Astrocyte (in vitro differentiated cells and primary cell): ENCODE measurements at regions not wholly inside any gene's neighbourhood (a gene's known extent, or its start where the extent isn't known, plus 50 kb on each side); places are given as distances from the start of the nearest gene placed in this dataset.

Experiments
- DNase-seq: peaks from one replicate; pipeline ENCODE4 v3.0.0-alpha.2; 2010; ENCODE audit warnings: low read depth
- FAIRE-seq: peaks from 2 replicates; lab custom pipeline; 2011; peaks lifted over from hg19 to GRCh38; lab: Jason Lieb, UNC
- H2AFZ ChIP-seq: 2 replicates; pipeline ENCODE4 v1.6.0; 2012; ENCODE audit warnings: low read depth, low read length, inconsistent platforms
- H3K27ac ChIP-seq: 2 replicates; pipeline ENCODE4 v1.5.1; 2011; ENCODE audit warnings: low read depth, low read length, inconsistent platforms
- H3K27me3 ChIP-seq: 2 replicates; pipeline ENCODE4 v1.6.0; 2011; ENCODE audit warnings: low read length, inconsistent platforms; ENCODE audit not compliant: insufficient read depth
- H3K36me3 ChIP-seq: 2 replicates; pipeline ENCODE4 v1.5.1; 2011; ENCODE audit warnings: low read length, inconsistent platforms; ENCODE audit not compliant: insufficient read depth
- H3K4me1 ChIP-seq: 2 replicates; pipeline ENCODE4 v1.5.1; 2011; ENCODE audit warnings: low read length, inconsistent platforms; ENCODE audit not compliant: insufficient read depth
- H3K4me2 ChIP-seq: 2 replicates; pipeline ENCODE4 v1.6.0; 2012; ENCODE audit warnings: low read length, inconsistent platforms
- H3K4me3 ChIP-seq: 2 replicates; pipeline ENCODE4 v1.5.1; 2011; ENCODE audit warnings: low read depth, mild to moderate bottlenecking, low read length, inconsistent platforms; ENCODE audit not compliant: insufficient read depth
- H3K79me2 ChIP-seq: 2 replicates; pipeline ENCODE4 v1.6.0; 2012; ENCODE audit warnings: mild to moderate bottlenecking, low read length, inconsistent platforms; ENCODE audit not compliant: insufficient read depth
- H3K9ac ChIP-seq: 2 replicates; pipeline ENCODE4 v1.6.0; 2012; ENCODE audit warnings: mild to moderate bottlenecking, low read length, inconsistent platforms
- H3K9me3 ChIP-seq: 2 replicates; pipeline ENCODE4 v1.5.1; 2012; ENCODE audit warnings: low read depth, mild to moderate bottlenecking, low read length, inconsistent platforms; ENCODE audit not compliant: insufficient read depth
- H4K20me1 ChIP-seq: 2 replicates; pipeline ENCODE4 v1.6.0; 2012; ENCODE audit warnings: low read length, inconsistent platforms; ENCODE audit not compliant: insufficient read depth
- H3K27ac Mint-ChIP-seq: one replicate; pipeline ENCODE4 v1.8.0; 2021; ENCODE audit warnings: mild to moderate bottlenecking, mixed read lengths; ENCODE audit not compliant: unreplicated experiment
- H3K27me3 Mint-ChIP-seq: one replicate; pipeline ENCODE4 v1.8.0; 2021; ENCODE audit warnings: low read depth, mixed read lengths; ENCODE audit not compliant: unreplicated experiment
- H3K36me3 Mint-ChIP-seq: one replicate; pipeline ENCODE4 v1.8.0; 2021; ENCODE audit warnings: low read depth, mixed read lengths; ENCODE audit not compliant: unreplicated experiment
- H3K4me1 Mint-ChIP-seq: one replicate; pipeline ENCODE4 v1.8.0; 2021; ENCODE audit warnings: low read depth, mixed read lengths; ENCODE audit not compliant: unreplicated experiment
- H3K4me3 Mint-ChIP-seq: one replicate; pipeline ENCODE4 v1.8.0; 2021; ENCODE audit warnings: mild to moderate bottlenecking, moderate library complexity, mixed read lengths; ENCODE audit not compliant: unreplicated experiment
- H3K9me3 Mint-ChIP-seq: one replicate; pipeline ENCODE4 v1.8.0; 2021; ENCODE audit warnings: mild to moderate bottlenecking, mixed read lengths; ENCODE audit not compliant: unreplicated experiment
- EZH2 ChIP-seq: IDR thresholded peaks from 2 replicates; pipeline ENCODE4 v1.6.1; 2012; ENCODE audit warnings: mild to moderate bottlenecking, low read length, inconsistent platforms; ENCODE audit not compliant: insufficient read depth
- TF ChIP-seq, protein P1 (sequence below): IDR thresholded peaks from 2 replicates; pipeline ENCODE4 v1.5.1; 2011; ENCODE audit warnings: low read depth, mild to moderate bottlenecking, inconsistent platforms, low read length, moderate library complexity; ENCODE audit not compliant: insufficient read depth

DNA sequence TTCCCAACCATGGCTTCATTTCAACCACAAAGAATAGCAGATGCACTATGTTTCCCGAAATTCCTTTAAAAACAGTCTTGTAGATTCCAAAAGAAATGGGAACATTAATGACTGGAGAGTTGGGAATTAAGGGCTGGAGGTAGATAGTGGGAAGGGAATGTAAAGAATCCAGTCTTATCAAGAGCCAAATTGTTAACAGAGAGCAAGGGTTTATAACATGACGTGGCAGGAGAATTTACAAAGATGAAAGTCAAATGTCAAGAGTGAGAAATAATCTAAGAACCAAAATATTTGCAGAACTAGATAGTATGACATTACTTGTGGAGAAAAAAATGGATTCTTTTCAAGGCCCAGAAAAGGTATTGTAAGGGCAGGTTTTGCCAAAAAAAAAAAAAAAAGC is 200.9 kb downstream of the GRIN2B start:
- no peak overlapping the region for H3K27ac Mint-ChIP-seq
- H3K4me1 Mint-ChIP-seq = no peaks in the 10 kb centered on the region
- no peaks in the 10 kb centered on the region for H3K9me3 Mint-ChIP-seq
- no peak overlapping the region for H3K27ac ChIP-seq
- TF ChIP-seq EZH2 = no peak
- H2AFZ ChIP-seq = no peak overlapping the region
- H4K20me1 ChIP-seq = no peaks in the 10 kb centered on the region
- no peaks in the 10 kb centered on the region for H3K79me2 ChIP-seq
- FAIRE-seq (no peak), DNase-seq (peak; percentile 9)
- no peak overlapping the region for H3K4me3 Mint-ChIP-seq
- peaks cover 6% of the 10 kb centered on the region for H3K27me3 Mint-ChIP-seq
- H3K9me3 ChIP-seq = no peaks in the 10 kb centered on the region
- no peak overlapping the region for H3K4me2 ChIP-seq
- H3K4me3 ChIP-seq = no peak overlapping the region
- H3K27me3 ChIP-seq = no peaks in the 10 kb centered on the region
- H3K36me3 ChIP-seq = no peaks in the 10 kb centered on the region
- no peaks in the 10 kb centered on the region for H3K4me1 ChIP-seq
- no peak overlapping the region for H3K9ac ChIP-seq
- H3K36me3 Mint-ChIP-seq = no peaks in the 10 kb centered on the region

DNA sequence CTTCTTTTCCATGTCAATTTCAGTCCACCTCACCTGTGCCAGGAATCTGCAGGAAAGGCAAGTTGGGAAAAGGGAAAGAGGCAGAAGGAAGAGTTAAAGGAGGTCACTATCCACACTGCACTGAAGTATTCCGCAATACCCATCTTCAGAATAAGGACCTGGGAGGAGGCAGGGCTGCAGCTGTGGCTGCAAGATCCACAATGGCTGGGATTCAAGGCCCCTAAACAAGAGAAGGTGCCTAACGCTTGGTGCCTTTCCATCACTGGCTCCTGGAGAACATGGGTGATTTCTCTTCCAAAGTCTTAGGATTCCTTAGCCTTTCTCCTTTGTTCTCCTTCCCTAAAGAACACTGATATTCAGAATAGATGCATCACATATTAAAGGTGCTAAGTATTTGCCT is 204.0 kb downstream of the GRIN2B start:
- Histone ChIP-seq H3K4me1 (no peaks in the 10 kb centered on the region), H3K79me2 (no peaks in the 10 kb centered on the region), H3K27ac (no peak overlapping the region), H4K20me1 (no peaks in the 10 kb centered on the region), H2AFZ (no peak overlapping the region), H3K9me3 (no peaks in the 10 kb centered on the region), H3K4me3 (no peak overlapping the region), H3K27me3 (no peaks in the 10 kb centered on the region), H3K36me3 (no peaks in the 10 kb centered on the region), H3K4me2 (no peak overlapping the region), H3K9ac (no peak overlapping the region)
- TF ChIP-seq, protein P1, sequence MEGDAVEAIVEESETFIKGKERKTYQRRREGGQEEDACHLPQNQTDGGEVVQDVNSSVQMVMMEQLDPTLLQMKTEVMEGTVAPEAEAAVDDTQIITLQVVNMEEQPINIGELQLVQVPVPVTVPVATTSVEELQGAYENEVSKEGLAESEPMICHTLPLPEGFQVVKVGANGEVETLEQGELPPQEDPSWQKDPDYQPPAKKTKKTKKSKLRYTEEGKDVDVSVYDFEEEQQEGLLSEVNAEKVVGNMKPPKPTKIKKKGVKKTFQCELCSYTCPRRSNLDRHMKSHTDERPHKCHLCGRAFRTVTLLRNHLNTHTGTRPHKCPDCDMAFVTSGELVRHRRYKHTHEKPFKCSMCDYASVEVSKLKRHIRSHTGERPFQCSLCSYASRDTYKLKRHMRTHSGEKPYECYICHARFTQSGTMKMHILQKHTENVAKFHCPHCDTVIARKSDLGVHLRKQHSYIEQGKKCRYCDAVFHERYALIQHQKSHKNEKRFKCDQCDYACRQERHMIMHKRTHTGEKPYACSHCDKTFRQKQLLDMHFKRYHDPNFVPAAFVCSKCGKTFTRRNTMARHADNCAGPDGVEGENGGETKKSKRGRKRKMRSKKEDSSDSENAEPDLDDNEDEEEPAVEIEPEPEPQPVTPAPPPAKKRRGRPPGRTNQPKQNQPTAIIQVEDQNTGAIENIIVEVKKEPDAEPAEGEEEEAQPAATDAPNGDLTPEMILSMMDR = no peak
- TF ChIP-seq EZH2 = no peak
- FAIRE-seq (no peak), DNase-seq (no peak)
- Mint-ChIP-seq H3K9me3 (no peaks in the 10 kb centered on the region), H3K27me3 (peaks cover 6% of the 10 kb centered on the region), H3K27ac (no peak overlapping the region), H3K4me3 (no peak overlapping the region), H3K36me3 (no peaks in the 10 kb centered on the region), H3K4me1 (no peaks in the 10 kb centered on the region)

DNA sequence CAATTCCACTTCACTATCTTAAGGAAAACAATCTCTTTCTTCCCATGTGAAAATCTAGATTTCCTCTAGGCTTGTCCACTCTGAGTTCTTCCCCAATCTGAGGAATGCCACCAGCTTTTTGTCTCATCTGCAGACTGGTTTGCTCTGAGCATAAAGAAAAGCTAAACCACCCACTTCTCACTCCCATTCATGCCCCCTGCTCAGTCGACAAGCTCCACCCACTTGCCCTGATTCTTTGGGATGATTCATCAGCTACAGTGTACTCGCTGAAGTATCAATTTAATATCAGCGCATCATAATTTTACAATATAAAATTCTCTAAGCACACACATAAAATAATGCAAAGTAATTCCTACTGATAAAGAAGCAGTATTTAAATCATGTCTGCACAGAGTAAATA is 209.1 kb downstream of the GRIN2B start:
- H3K27me3 Mint-ChIP-seq = peaks cover under 1% of the 10 kb centered on the region
- DNase-seq = no peak
- no peak overlapping the region for H3K4me2 ChIP-seq
- TF ChIP-seq, protein P1 = no peak
- TF ChIP-seq EZH2 = no peak
- H3K27ac ChIP-seq = no peak overlapping the region
- no peak overlapping the region for H2AFZ ChIP-seq
- H3K9me3 ChIP-seq = no peaks in the 10 kb centered on the region
- no peak overlapping the region for H3K9ac ChIP-seq
- no peaks in the 10 kb centered on the region for H3K9me3 Mint-ChIP-seq
- H4K20me1 ChIP-seq = no peaks in the 10 kb centered on the region
- H3K27ac Mint-ChIP-seq = no peak overlapping the region
- H3K36me3 ChIP-seq = no peaks in the 10 kb centered on the region
- H3K36me3 Mint-ChIP-seq = no peaks in the 10 kb centered on the region
- no peak overlapping the region for H3K4me3 ChIP-seq
- no peaks in the 10 kb centered on the region for H3K4me1 Mint-ChIP-seq
- no peaks in the 10 kb centered on the region for H3K79me2 ChIP-seq
- no peaks in the 10 kb centered on the region for H3K27me3 ChIP-seq
- H3K4me1 ChIP-seq = no peaks in the 10 kb centered on the region
- FAIRE-seq = no peak
- H3K4me3 Mint-ChIP-seq = no peak overlapping the region
